ENCODE measurements at regions not wholly inside any gene's neighbourhood (a gene's known extent, or its start where the extent isn't known, plus 50 kb on each side); places are given as distances from the start of the nearest gene placed in this dataset.

- Histone ChIP-seq H3K4me2 (ENCODE audit: insufficient read depth, low read length, poor library complexity, severe bottlenecking) (no peak overlapping the region), H2BK15ac (ENCODE audit: low read length) (peak overlapping the region; percentile 32), H2BK120ac (ENCODE audit: low read depth, low read length) (no peak overlapping the region), H4K91ac (ENCODE audit: low read depth, low read length, poor library complexity) (no peak overlapping the region), H3K23ac (ENCODE audit: low read depth, low read length, poor library complexity) (peak overlapping the region; percentile 30), H3K4me3 (ENCODE audit: low read length in 2 of 2) (no peak overlapping the region), H3K4me1 (ENCODE audit: control insufficient read depth in 2 of 2, insufficient read depth in 1 of 2, low read depth in 1 of 2, low read length in 2 of 2) (peaks cover 15 to 32% of the 10 kb centered on the region in 2 donors), H3K9me3 (replicated peaks in 1 of 2; ENCODE audit: control insufficient read depth in 2 of 2, insufficient read depth in 1 of 2, low read depth in 1 of 2, low read length in 2 of 2) (no peaks in the 10 kb centered on the region), H3K27ac (replicated peaks; ENCODE audit: low read length) (peak overlapping the region; percentile 65), H3K79me1 (ENCODE audit: low read depth, low read length) (no peaks in the 10 kb centered on the region), H2AK5ac (ENCODE audit: low read depth, low read length) (peak overlapping the region; percentile 65), H3K14ac (ENCODE audit: low read length) (no peak overlapping the region), H2AFZ (ENCODE audit: low read length) (no peak overlapping the region), H3K9ac (ENCODE audit: low read depth, low read length, poor library complexity) (peak overlapping the region; percentile 73), H3K18ac (ENCODE audit: low read length) (peak overlapping the region; percentile 79), H3K36me3 (replicated peaks in 1 of 2; ENCODE audit: control insufficient read depth in 2 of 2, insufficient read depth in 2 of 2, low read length in 2 of 2) (peaks cover 0 to 8% of the 10 kb centered on the region in 2 donors), H4K8ac (ENCODE audit: low read depth, low read length) (no peak overlapping the region), H2BK5ac (ENCODE audit: low read length) (peak overlapping the region; percentile 89), H3K27me3 (ENCODE audit: control insufficient read depth in 3 of 3, insufficient read depth in 3 of 3, low read depth in 1 of 3, low read length in 3 of 3) (no peaks in the 10 kb centered on the region), H2BK12ac (ENCODE audit: low read length) (peak overlapping the region; percentile 47), H3K4ac (ENCODE audit: low read length) (peak overlapping the region; percentile 2)
- WGBS, 2 donors (ENCODE audit: extremely low coverage in 2 of 2, insufficient read length in 2 of 2, insufficient replicate concordance in 1 of 2) = no CpG with 5 or more reads among the region's 11 CpGs
- DNase-seq (ENCODE audit: low spot score) = no peak
These were observed 58.4 kb downstream of the SLC25A47 start for GRCh38 chr14:100381395-100382105.

GRCh38 chr14:100382106-100382455 lies 58.9 kb downstream of the SLC25A47 start:
- peak overlapping the region; percentile 30 for H3K23ac ChIP-seq (ENCODE audit: low read depth, low read length, poor library complexity)
- peak overlapping the region; percentile 47 for H2BK12ac ChIP-seq (ENCODE audit: low read length)
- no peak for DNase-seq (ENCODE audit: low spot score)
- no peaks in the 10 kb centered on the region for H3K79me1 ChIP-seq (ENCODE audit: low read depth, low read length)
- H3K18ac ChIP-seq (ENCODE audit: low read length) = peak overlapping the region; percentile 90
- H3K4me3 ChIP-seq (ENCODE audit: low read length in 2 of 2) = no peak overlapping the region
- no peaks in the 10 kb centered on the region for H3K27me3 ChIP-seq (ENCODE audit: control insufficient read depth in 3 of 3, insufficient read depth in 3 of 3, low read depth in 1 of 3, low read length in 3 of 3)
- peak overlapping the region; percentile 73 for H3K9ac ChIP-seq (ENCODE audit: low read depth, low read length, poor library complexity)
- H2AFZ ChIP-seq (ENCODE audit: low read length) = no peak overlapping the region
- peak overlapping the region; percentile 89 for H2BK5ac ChIP-seq (ENCODE audit: low read length)
- peaks cover 0 to 8% of the 10 kb centered on the region in 2 donors for H3K36me3 ChIP-seq (replicated peaks in 1 of 2; ENCODE audit: control insufficient read depth in 2 of 2, insufficient read depth in 2 of 2, low read length in 2 of 2)
- H3K14ac ChIP-seq (ENCODE audit: low read length) = no peak overlapping the region
- peak overlapping the region; percentile 65 for H2AK5ac ChIP-seq (ENCODE audit: low read depth, low read length)
- H3K4ac ChIP-seq (ENCODE audit: low read length) = peak overlapping the region; percentile 2
- peaks cover 13 to 30% of the 10 kb centered on the region in 2 donors for H3K4me1 ChIP-seq (ENCODE audit: control insufficient read depth in 2 of 2, insufficient read depth in 1 of 2, low read depth in 1 of 2, low read length in 2 of 2)
- no peaks in the 10 kb centered on the region for H3K9me3 ChIP-seq (replicated peaks in 1 of 2; ENCODE audit: control insufficient read depth in 2 of 2, insufficient read depth in 1 of 2, low read depth in 1 of 2, low read length in 2 of 2)
- peak overlapping the region; percentile 65 for H3K27ac ChIP-seq (replicated peaks; ENCODE audit: low read length)
- no peak overlapping the region for H4K91ac ChIP-seq (ENCODE audit: low read depth, low read length, poor library complexity)
- H4K8ac ChIP-seq (ENCODE audit: low read depth, low read length) = no peak overlapping the region
- peak overlapping the region; percentile 32 for H2BK15ac ChIP-seq (ENCODE audit: low read length)
- H2BK120ac ChIP-seq (ENCODE audit: low read depth, low read length) = no peak overlapping the region
- WGBS, 2 donors (ENCODE audit: extremely low coverage in 2 of 2, insufficient read length in 2 of 2, insufficient replicate concordance in 1 of 2) = no CpG with 5 or more reads among the region's 7 CpGs
- no peak overlapping the region for H3K4me2 ChIP-seq (ENCODE audit: insufficient read depth, low read length, poor library complexity, severe bottlenecking)

GRCh38 chr14:100383727-100384158 lies 60.6 kb downstream of the SLC25A47 start:
- Histone ChIP-seq H3K4ac (ENCODE audit: low read length) (no peak overlapping the region), H3K9ac (ENCODE audit: low read depth, low read length, poor library complexity) (no peak overlapping the region), H3K9me3 (replicated peaks in 1 of 2; ENCODE audit: control insufficient read depth in 2 of 2, insufficient read depth in 1 of 2, low read depth in 1 of 2, low read length in 2 of 2) (no peaks in the 10 kb centered on the region), H3K36me3 (replicated peaks in 1 of 2; ENCODE audit: control insufficient read depth in 2 of 2, insufficient read depth in 2 of 2, low read length in 2 of 2) (peaks cover 0 to 8% of the 10 kb centered on the region in 2 donors), H3K14ac (ENCODE audit: low read length) (no peak overlapping the region), H2BK5ac (ENCODE audit: low read length) (no peak overlapping the region), H2BK120ac (ENCODE audit: low read depth, low read length) (no peak overlapping the region), H2BK12ac (ENCODE audit: low read length) (no peak overlapping the region), H4K8ac (ENCODE audit: low read depth, low read length) (no peak overlapping the region), H3K4me2 (ENCODE audit: insufficient read depth, low read length, poor library complexity, severe bottlenecking) (no peak overlapping the region), H3K27me3 (ENCODE audit: control insufficient read depth in 3 of 3, insufficient read depth in 3 of 3, low read depth in 1 of 3, low read length in 3 of 3) (no peaks in the 10 kb centered on the region), H2AFZ (ENCODE audit: low read length) (no peak overlapping the region), H3K4me3 (ENCODE audit: low read length in 2 of 2) (no peak overlapping the region), H3K18ac (ENCODE audit: low read length) (peak overlapping the region; percentile 11), H3K23ac (ENCODE audit: low read depth, low read length, poor library complexity) (no peak overlapping the region), H2AK5ac (ENCODE audit: low read depth, low read length) (no peak overlapping the region), H4K91ac (ENCODE audit: low read depth, low read length, poor library complexity) (no peak overlapping the region), H3K79me1 (ENCODE audit: low read depth, low read length) (no peaks in the 10 kb centered on the region), H2BK15ac (ENCODE audit: low read length) (no peak overlapping the region), H3K27ac (replicated peaks; ENCODE audit: low read length) (no peak overlapping the region), H3K4me1 (ENCODE audit: control insufficient read depth in 2 of 2, insufficient read depth in 1 of 2, low read depth in 1 of 2, low read length in 2 of 2) (peaks cover 10 to 31% of the 10 kb centered on the region in 2 donors)
- WGBS, 2 donors (ENCODE audit: extremely low coverage in 2 of 2, insufficient read length in 2 of 2, insufficient replicate concordance in 1 of 2) = no CpG with 5 or more reads among the region's 10 CpGs
- DNase-seq (ENCODE audit: low spot score) = peak; percentile 78

GRCh38 chr14:100384277-100384676 lies 61.1 kb downstream of the SLC25A47 start:
- H3K4ac ChIP-seq (ENCODE audit: low read length) = no peak overlapping the region
- no peak overlapping the region for H3K18ac ChIP-seq (ENCODE audit: low read length)
- H3K36me3 ChIP-seq (replicated peaks in 1 of 2; ENCODE audit: control insufficient read depth in 2 of 2, insufficient read depth in 2 of 2, low read length in 2 of 2) = peaks cover 0 to 8% of the 10 kb centered on the region in 2 donors
- H3K4me2 ChIP-seq (ENCODE audit: insufficient read depth, low read length, poor library complexity, severe bottlenecking) = no peak overlapping the region
- peaks cover 10 to 31% of the 10 kb centered on the region in 2 donors for H3K4me1 ChIP-seq (ENCODE audit: control insufficient read depth in 2 of 2, insufficient read depth in 1 of 2, low read depth in 1 of 2, low read length in 2 of 2)
- no peak overlapping the region for H3K27ac ChIP-seq (replicated peaks; ENCODE audit: low read length)
- peak overlapping the region; percentile 87 for H2AK5ac ChIP-seq (ENCODE audit: low read depth, low read length)
- no peak overlapping the region for H4K91ac ChIP-seq (ENCODE audit: low read depth, low read length, poor library complexity)
- H2AFZ ChIP-seq (ENCODE audit: low read length) = no peak overlapping the region
- H3K4me3 ChIP-seq (ENCODE audit: low read length in 2 of 2) = no peak overlapping the region
- H2BK15ac ChIP-seq (ENCODE audit: low read length) = peak overlapping the region; percentile 64
- H3K23ac ChIP-seq (ENCODE audit: low read depth, low read length, poor library complexity) = no peak overlapping the region
- no peak overlapping the region for H3K14ac ChIP-seq (ENCODE audit: low read length)
- no peak for DNase-seq (ENCODE audit: low spot score)
- peak overlapping the region; percentile 43 for H2BK5ac ChIP-seq (ENCODE audit: low read length)
- no peaks in the 10 kb centered on the region for H3K9me3 ChIP-seq (replicated peaks in 1 of 2; ENCODE audit: control insufficient read depth in 2 of 2, insufficient read depth in 1 of 2, low read depth in 1 of 2, low read length in 2 of 2)
- peak overlapping the region; percentile 49 for H2BK120ac ChIP-seq (ENCODE audit: low read depth, low read length)
- H4K8ac ChIP-seq (ENCODE audit: low read depth, low read length) = no peak overlapping the region
- H2BK12ac ChIP-seq (ENCODE audit: low read length) = peak overlapping the region; percentile 64
- H3K79me1 ChIP-seq (ENCODE audit: low read depth, low read length) = no peaks in the 10 kb centered on the region
- WGBS, 2 donors (ENCODE audit: extremely low coverage in 2 of 2, insufficient read length in 2 of 2, insufficient replicate concordance in 1 of 2) = no CpG with 5 or more reads among the region's 5 CpGs
- H3K9ac ChIP-seq (ENCODE audit: low read depth, low read length, poor library complexity) = peak overlapping the region; percentile 32
- no peaks in the 10 kb centered on the region for H3K27me3 ChIP-seq (ENCODE audit: control insufficient read depth in 3 of 3, insufficient read depth in 3 of 3, low read depth in 1 of 3, low read length in 3 of 3)

Data from neuronal stem cell (in vitro differentiated cells).